Astrocyte (in vitro differentiated cells and primary cell): ENCODE measurements at regions not wholly inside any gene's neighbourhood (a gene's known extent, or its start where the extent isn't known, plus 50 kb on each side); places are given as distances from the start of the nearest gene placed in this dataset.
"Not testable (repeated sequence)": the region's sequence is repeated elsewhere in the genome, so short reads cannot be mapped to it uniquely, and the experiment has no call there.

Experiments used
- DNase-seq: peaks from one replicate; pipeline ENCODE4 v3.0.0-alpha.2; 2010; ENCODE audit warnings: low read depth
- FAIRE-seq: peaks from 2 replicates; lab custom pipeline; 2011; peaks lifted over from hg19 to GRCh38; lab: Jason Lieb, UNC
- H2AFZ ChIP-seq: 2 replicates; pipeline ENCODE4 v1.6.0; 2012; ENCODE audit warnings: low read depth, low read length, inconsistent platforms
- H3K27ac ChIP-seq: 2 replicates; pipeline ENCODE4 v1.5.1; 2011; ENCODE audit warnings: low read depth, low read length, inconsistent platforms
- H3K27me3 ChIP-seq: 2 replicates; pipeline ENCODE4 v1.6.0; 2011; ENCODE audit warnings: low read length, inconsistent platforms; ENCODE audit not compliant: insufficient read depth
- H3K36me3 ChIP-seq: 2 replicates; pipeline ENCODE4 v1.5.1; 2011; ENCODE audit warnings: low read length, inconsistent platforms; ENCODE audit not compliant: insufficient read depth
- H3K4me1 ChIP-seq: 2 replicates; pipeline ENCODE4 v1.5.1; 2011; ENCODE audit warnings: low read length, inconsistent platforms; ENCODE audit not compliant: insufficient read depth
- H3K4me2 ChIP-seq: 2 replicates; pipeline ENCODE4 v1.6.0; 2012; ENCODE audit warnings: low read length, inconsistent platforms
- H3K4me3 ChIP-seq: 2 replicates; pipeline ENCODE4 v1.5.1; 2011; ENCODE audit warnings: low read depth, mild to moderate bottlenecking, low read length, inconsistent platforms; ENCODE audit not compliant: insufficient read depth
- H3K79me2 ChIP-seq: 2 replicates; pipeline ENCODE4 v1.6.0; 2012; ENCODE audit warnings: mild to moderate bottlenecking, low read length, inconsistent platforms; ENCODE audit not compliant: insufficient read depth
- H3K9ac ChIP-seq: 2 replicates; pipeline ENCODE4 v1.6.0; 2012; ENCODE audit warnings: mild to moderate bottlenecking, low read length, inconsistent platforms
- H3K9me3 ChIP-seq: 2 replicates; pipeline ENCODE4 v1.5.1; 2012; ENCODE audit warnings: low read depth, mild to moderate bottlenecking, low read length, inconsistent platforms; ENCODE audit not compliant: insufficient read depth
- H4K20me1 ChIP-seq: 2 replicates; pipeline ENCODE4 v1.6.0; 2012; ENCODE audit warnings: low read length, inconsistent platforms; ENCODE audit not compliant: insufficient read depth
- H3K27ac Mint-ChIP-seq: one replicate; pipeline ENCODE4 v1.8.0; 2021; ENCODE audit warnings: mild to moderate bottlenecking, mixed read lengths; ENCODE audit not compliant: unreplicated experiment
- H3K27me3 Mint-ChIP-seq: one replicate; pipeline ENCODE4 v1.8.0; 2021; ENCODE audit warnings: low read depth, mixed read lengths; ENCODE audit not compliant: unreplicated experiment
- H3K36me3 Mint-ChIP-seq: one replicate; pipeline ENCODE4 v1.8.0; 2021; ENCODE audit warnings: low read depth, mixed read lengths; ENCODE audit not compliant: unreplicated experiment
- H3K4me1 Mint-ChIP-seq: one replicate; pipeline ENCODE4 v1.8.0; 2021; ENCODE audit warnings: low read depth, mixed read lengths; ENCODE audit not compliant: unreplicated experiment
- H3K4me3 Mint-ChIP-seq: one replicate; pipeline ENCODE4 v1.8.0; 2021; ENCODE audit warnings: mild to moderate bottlenecking, moderate library complexity, mixed read lengths; ENCODE audit not compliant: unreplicated experiment
- H3K9me3 Mint-ChIP-seq: one replicate; pipeline ENCODE4 v1.8.0; 2021; ENCODE audit warnings: mild to moderate bottlenecking, mixed read lengths; ENCODE audit not compliant: unreplicated experiment

- not testable (repeated sequence) for DNase-seq, H3K9me3 Mint-ChIP-seq, H3K4me1 ChIP-seq, H3K36me3 ChIP-seq, H3K9ac ChIP-seq, FAIRE-seq, H3K36me3 Mint-ChIP-seq, H3K9me3 ChIP-seq, H3K27ac ChIP-seq, H2AFZ ChIP-seq, H3K4me1 Mint-ChIP-seq, H4K20me1 ChIP-seq, H3K4me3 ChIP-seq, H3K27me3 Mint-ChIP-seq, H3K27ac Mint-ChIP-seq, H3K27me3 ChIP-seq, H3K79me2 ChIP-seq
- peak overlapping the region; percentile 80 for H3K4me2 ChIP-seq
- peak overlapping the region; percentile 90 for H3K4me3 Mint-ChIP-seq
Measured at GRCh38 chr1:120340838-120341751, 73.7 kb upstream of the NBPF8 start.

DNA sequence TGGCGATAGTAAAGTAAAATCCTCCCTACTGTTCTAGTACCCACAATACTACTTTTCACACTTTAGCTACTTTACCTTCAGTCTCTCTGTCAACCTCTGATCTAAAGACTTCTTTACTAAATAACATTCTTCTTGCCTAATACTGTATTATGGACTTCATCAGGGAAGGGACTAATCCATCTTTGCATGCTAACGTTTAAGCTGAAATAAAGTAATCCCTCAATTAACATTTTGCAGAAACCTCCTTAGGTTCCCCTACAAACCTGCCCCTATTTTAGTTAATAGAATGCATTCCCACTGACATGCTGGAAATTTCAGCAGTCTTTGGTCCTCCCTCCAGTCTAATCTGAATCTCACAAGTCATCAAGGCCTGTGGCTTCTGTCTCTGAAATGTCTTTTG lies 99.1 kb upstream of the NBPF8 start:
- not testable (repeated sequence) for H3K36me3 Mint-ChIP-seq, H3K4me1 ChIP-seq, FAIRE-seq, H3K4me3 ChIP-seq, H3K27me3 Mint-ChIP-seq, H3K4me2 ChIP-seq, H3K4me1 Mint-ChIP-seq, H4K20me1 ChIP-seq, H3K36me3 ChIP-seq, H3K9me3 ChIP-seq, H3K4me3 Mint-ChIP-seq, H2AFZ ChIP-seq, H3K27me3 ChIP-seq, DNase-seq, H3K79me2 ChIP-seq, H3K27ac Mint-ChIP-seq, H3K9me3 Mint-ChIP-seq, H3K27ac ChIP-seq, H3K9ac ChIP-seq

GRCh38 chr1:120311930-120312329 lies 102.9 kb upstream of the NBPF8 start:
- H3K9me3 ChIP-seq, H3K4me2 ChIP-seq, H3K4me3 Mint-ChIP-seq, H3K36me3 Mint-ChIP-seq, H3K9me3 Mint-ChIP-seq, H3K27ac Mint-ChIP-seq, FAIRE-seq, H3K36me3 ChIP-seq, H3K4me1 ChIP-seq, H2AFZ ChIP-seq, H3K4me3 ChIP-seq, H3K27me3 ChIP-seq, H4K20me1 ChIP-seq, DNase-seq, H3K79me2 ChIP-seq, H3K4me1 Mint-ChIP-seq, H3K9ac ChIP-seq, H3K27ac ChIP-seq, H3K27me3 Mint-ChIP-seq: not testable (repeated sequence)

DNA sequence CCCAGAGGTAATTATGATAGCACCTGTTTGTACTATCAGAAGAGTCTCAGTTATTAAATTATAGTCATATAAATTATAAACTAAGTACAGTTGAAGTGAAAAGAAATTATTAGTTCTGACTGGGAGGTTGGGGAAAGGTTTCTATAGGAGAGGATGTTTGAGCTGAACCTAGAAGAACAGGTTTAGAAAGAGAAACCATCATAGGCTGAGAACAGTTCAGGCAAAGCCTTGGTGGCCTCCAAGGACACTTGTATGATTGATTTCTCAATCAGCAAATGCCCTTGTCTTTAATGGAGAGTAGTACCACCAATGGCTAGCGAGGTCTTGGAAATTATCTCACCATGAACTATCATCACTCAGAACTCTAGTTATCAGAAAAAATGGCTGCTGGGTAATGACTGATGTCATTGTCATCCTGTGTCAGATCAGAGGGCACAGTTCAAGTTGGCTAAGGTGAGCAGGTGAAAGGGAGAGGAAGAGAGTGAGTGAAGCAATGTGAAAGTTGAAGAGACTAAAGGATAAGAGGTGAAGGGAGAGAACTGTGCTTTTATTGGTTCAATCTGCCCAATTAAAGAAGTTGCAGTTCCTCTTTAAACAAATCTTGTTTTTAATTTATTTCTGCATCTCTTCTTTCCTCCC lies 105.8 kb upstream of the NBPF8 start:
- H3K4me3 Mint-ChIP-seq, DNase-seq, H3K4me1 ChIP-seq, H4K20me1 ChIP-seq, H3K79me2 ChIP-seq, H3K36me3 ChIP-seq, H3K4me3 ChIP-seq, H3K9me3 ChIP-seq, FAIRE-seq, H3K27ac Mint-ChIP-seq, H2AFZ ChIP-seq, H3K4me2 ChIP-seq, H3K27me3 Mint-ChIP-seq, H3K27me3 ChIP-seq, H3K4me1 Mint-ChIP-seq, H3K9me3 Mint-ChIP-seq, H3K27ac ChIP-seq, H3K9ac ChIP-seq, H3K36me3 Mint-ChIP-seq: not testable (repeated sequence)

GRCh38 chr1:120305046-120305445 lies 109.8 kb upstream of the NBPF8 start:
- H2AFZ ChIP-seq, H3K27me3 ChIP-seq, H3K4me2 ChIP-seq, H3K4me1 Mint-ChIP-seq, H3K36me3 Mint-ChIP-seq, DNase-seq, H3K9me3 ChIP-seq, H3K27me3 Mint-ChIP-seq, H3K9me3 Mint-ChIP-seq, H3K36me3 ChIP-seq, H3K4me1 ChIP-seq, H3K9ac ChIP-seq, H3K27ac Mint-ChIP-seq, H3K4me3 ChIP-seq, H3K4me3 Mint-ChIP-seq, H4K20me1 ChIP-seq, H3K27ac ChIP-seq, FAIRE-seq, H3K79me2 ChIP-seq: not testable (repeated sequence)

- not testable (repeated sequence) for H3K36me3 Mint-ChIP-seq, FAIRE-seq, H3K27ac ChIP-seq, H4K20me1 ChIP-seq, H3K4me3 Mint-ChIP-seq, H3K4me3 ChIP-seq, H3K79me2 ChIP-seq, H3K36me3 ChIP-seq, H3K9me3 Mint-ChIP-seq, H3K27me3 ChIP-seq, H3K4me1 ChIP-seq, H3K4me1 Mint-ChIP-seq, H3K9ac ChIP-seq, H2AFZ ChIP-seq, DNase-seq, H3K27ac Mint-ChIP-seq, H3K27me3 Mint-ChIP-seq, H3K4me2 ChIP-seq, H3K9me3 ChIP-seq
Measured at GRCh38 chr1:120304341-120304740, 110.5 kb upstream of the NBPF8 start.
